COLO829 (cell line): ENCODE measurements at regions not wholly inside any gene's neighbourhood (a gene's known extent, or its start where the extent isn't known, plus 50 kb on each side); places are given as distances from the start of the nearest gene placed in this dataset.

ENCODE experiments used
- DNase-seq: peaks from one replicate; pipeline ENCODE4 v3.0.0; 2012; ENCODE audit warnings: low spot score

- peak; percentile 24 for DNase-seq
These were observed 572.0 kb upstream of the ZEB2 start for GRCh38 chr2:145091967-145092366.

GRCh38 chr2:145090841-145091761 is 571.2 kb upstream of the ZEB2 start:
- no peak for DNase-seq

GRCh38 chr2:145088756-145089155 is 568.8 kb upstream of the ZEB2 start:
- DNase-seq: no peak

- DNase-seq: no peak
These were observed 567.0 kb upstream of the ZEB2 start for GRCh38 chr2:145086910-145087309.

GRCh38 chr2:145085612-145086011 is 565.7 kb upstream of the ZEB2 start:
- no peak for DNase-seq

GRCh38 chr2:145080426-145080825 is 560.5 kb upstream of the ZEB2 start:
- DNase-seq: no peak

- no peak for DNase-seq
These were observed 559.7 kb upstream of the ZEB2 start for GRCh38 chr2:145079641-145080040.

- DNase-seq: no peak
These were observed 559.0 kb upstream of the ZEB2 start for GRCh38 chr2:145078923-145079322.

GRCh38 chr2:145076085-145076484 is 556.2 kb upstream of the ZEB2 start:
- no peak for DNase-seq

GRCh38 chr2:145075454-145076062 is 555.6 kb upstream of the ZEB2 start:
- no peak for DNase-seq

- no peak for DNase-seq
These were observed 550.8 kb upstream of the ZEB2 start for GRCh38 chr2:145070703-145071102.

GRCh38 chr2:145068509-145068908 is 548.6 kb upstream of the ZEB2 start:
- no peak for DNase-seq

- DNase-seq: no peak
These were observed 547.7 kb upstream of the ZEB2 start for GRCh38 chr2:145067549-145068030.

- no peak for DNase-seq
These were observed 547.1 kb upstream of the ZEB2 start for GRCh38 chr2:145066856-145067548.

- DNase-seq: no peak
These were observed 546.3 kb upstream of the ZEB2 start for GRCh38 chr2:145066151-145066661.

- no peak for DNase-seq
These were observed 545.4 kb upstream of the ZEB2 start for GRCh38 chr2:145065342-145065741.

- no peak for DNase-seq
These were observed 544.6 kb upstream of the ZEB2 start for GRCh38 chr2:145064511-145064910.

GRCh38 chr2:145060876-145061275 is 541.0 kb upstream of the ZEB2 start:
- DNase-seq: no peak

GRCh38 chr2:145059914-145060313 is 540.0 kb upstream of the ZEB2 start:
- DNase-seq: no peak

GRCh38 chr2:145059343-145059742 is 539.4 kb upstream of the ZEB2 start:
- no peak for DNase-seq

GRCh38 chr2:145058457-145058856 is 538.5 kb upstream of the ZEB2 start:
- no peak for DNase-seq

GRCh38 chr2:145055651-145056050 is 535.7 kb upstream of the ZEB2 start:
- no peak for DNase-seq

GRCh38 chr2:145050134-145050533 is 530.2 kb upstream of the ZEB2 start:
- DNase-seq: no peak
